ENCODE measurements at regions not wholly inside any gene's neighbourhood (a gene's known extent, or its start where the extent isn't known, plus 50 kb on each side); places are given as distances from the start of the nearest gene placed in this dataset.

DNA sequence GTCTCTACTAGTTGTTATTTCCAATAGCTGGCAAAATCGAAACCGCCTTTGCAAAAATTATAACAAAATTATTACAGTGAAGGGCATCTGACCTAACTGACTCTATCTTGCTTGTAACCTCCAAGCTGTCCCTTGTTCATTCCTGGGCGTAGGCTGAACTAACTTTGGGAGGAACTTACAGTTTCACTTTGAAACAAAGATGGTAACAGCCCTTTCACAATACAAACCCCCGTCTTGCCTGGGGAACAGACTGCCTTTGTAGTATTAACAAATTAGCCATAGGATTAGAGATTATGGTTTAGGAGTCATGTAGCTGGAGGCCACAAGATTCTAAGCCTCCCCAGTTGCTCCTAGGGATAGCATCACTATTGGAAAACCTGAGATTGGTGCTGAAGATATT lies 131.6 kb upstream of the HSD17B12 start:
- ATAC-seq (ENCODE audit: low read depth) (no peak), DNase-seq (no peak)
- no peak overlapping the region for H3K27ac Mint-ChIP-seq
- no peak overlapping the region for H3K4me2 ChIP-seq (replicated peaks; ENCODE audit: low read depth, low read length, poor library complexity, severe bottlenecking)
- peaks cover 2% of the 10 kb centered on the region for H3K9me3 Mint-ChIP-seq (ENCODE audit: insufficient read depth)
- no peaks in the 10 kb centered on the region for H3K79me2 ChIP-seq (ENCODE audit: control insufficient read depth, insufficient read depth, low read length)
- WGBS (ENCODE audit: insufficient coverage) = no CpG with 5 or more reads among the region's 4 CpGs
- no peaks in the 10 kb centered on the region for H4K20me1 ChIP-seq (ENCODE audit: control insufficient read depth, insufficient read depth, low read length, poor library complexity, severe bottlenecking)
- H3K4me3 Mint-ChIP-seq = no peak overlapping the region
- H3K4me1 ChIP-seq (ENCODE audit: control insufficient read depth in 2 of 2, insufficient read depth in 2 of 2, low read length in 2 of 2) = peaks cover 0 to 4% of the 10 kb centered on the region in 2 donors
- CTCF ChIA-PET = interaction anchor here (0.7 kb wide), 1 partner anchor 19 kb away, joined by 3 read pairs; no protein-coding TSS in a partner anchor
- H3K36me3 ChIP-seq (replicated peaks in 1 of 2; ENCODE audit: control extremely low read depth in 1 of 2, control insufficient read depth in 1 of 2, extremely low read depth in 1 of 2, insufficient read depth in 2 of 2, low read length in 1 of 2) = no peaks in the 10 kb centered on the region
- POLR2A ChIA-PET = no interaction called here
- H3K9me3 ChIP-seq (ENCODE audit: control extremely low read depth in 1 of 3, control insufficient read depth in 2 of 3, insufficient read depth in 1 of 3, low read length in 2 of 3) = peaks cover 0 to 10% (median 0%) of the 10 kb centered on the region in 3 donors
- no peak overlapping the region for H2AFZ ChIP-seq (ENCODE audit: insufficient read depth, low read depth, low read length, poor library complexity, severe bottlenecking)
- H3K27me3 Mint-ChIP-seq = peaks cover 66% of the 10 kb centered on the region
- no peak overlapping the region for H3K27ac ChIP-seq (ENCODE audit: low read length in 2 of 2)
- H3K9ac ChIP-seq (ENCODE audit: low read length) = no peak overlapping the region
- intact Hi-C loops (cut with micrococcal nuclease) = no loop called here
- no peak overlapping the region for H3K4me3 ChIP-seq (ENCODE audit: control extremely low read depth in 1 of 5, extremely low read depth in 1 of 5, insufficient read depth in 1 of 5, low read depth in 2 of 5, low read length in 4 of 5)
- TF ChIP-seq, protein P1, sequence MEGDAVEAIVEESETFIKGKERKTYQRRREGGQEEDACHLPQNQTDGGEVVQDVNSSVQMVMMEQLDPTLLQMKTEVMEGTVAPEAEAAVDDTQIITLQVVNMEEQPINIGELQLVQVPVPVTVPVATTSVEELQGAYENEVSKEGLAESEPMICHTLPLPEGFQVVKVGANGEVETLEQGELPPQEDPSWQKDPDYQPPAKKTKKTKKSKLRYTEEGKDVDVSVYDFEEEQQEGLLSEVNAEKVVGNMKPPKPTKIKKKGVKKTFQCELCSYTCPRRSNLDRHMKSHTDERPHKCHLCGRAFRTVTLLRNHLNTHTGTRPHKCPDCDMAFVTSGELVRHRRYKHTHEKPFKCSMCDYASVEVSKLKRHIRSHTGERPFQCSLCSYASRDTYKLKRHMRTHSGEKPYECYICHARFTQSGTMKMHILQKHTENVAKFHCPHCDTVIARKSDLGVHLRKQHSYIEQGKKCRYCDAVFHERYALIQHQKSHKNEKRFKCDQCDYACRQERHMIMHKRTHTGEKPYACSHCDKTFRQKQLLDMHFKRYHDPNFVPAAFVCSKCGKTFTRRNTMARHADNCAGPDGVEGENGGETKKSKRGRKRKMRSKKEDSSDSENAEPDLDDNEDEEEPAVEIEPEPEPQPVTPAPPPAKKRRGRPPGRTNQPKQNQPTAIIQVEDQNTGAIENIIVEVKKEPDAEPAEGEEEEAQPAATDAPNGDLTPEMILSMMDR (IDR thresholded peaks at IDR 0.05) = no peak
- no peak for TF ChIP-seq EZH2 (IDR thresholded peaks at IDR 0.05; ENCODE audit: borderline replicate concordance, insufficient read depth, low read depth, low read length, poor library complexity, severe bottlenecking)
- H3K27me3 ChIP-seq (replicated peaks in 1 of 4; ENCODE audit: control extremely low read depth in 1 of 4, control insufficient read depth in 3 of 4, insufficient read depth in 4 of 4, low read length in 3 of 4) = peaks cover 0 to 43% (median 6%) of the 10 kb centered on the region in 4 experiments
- peaks cover 4% of the 10 kb centered on the region for H3K4me1 Mint-ChIP-seq

DNA sequence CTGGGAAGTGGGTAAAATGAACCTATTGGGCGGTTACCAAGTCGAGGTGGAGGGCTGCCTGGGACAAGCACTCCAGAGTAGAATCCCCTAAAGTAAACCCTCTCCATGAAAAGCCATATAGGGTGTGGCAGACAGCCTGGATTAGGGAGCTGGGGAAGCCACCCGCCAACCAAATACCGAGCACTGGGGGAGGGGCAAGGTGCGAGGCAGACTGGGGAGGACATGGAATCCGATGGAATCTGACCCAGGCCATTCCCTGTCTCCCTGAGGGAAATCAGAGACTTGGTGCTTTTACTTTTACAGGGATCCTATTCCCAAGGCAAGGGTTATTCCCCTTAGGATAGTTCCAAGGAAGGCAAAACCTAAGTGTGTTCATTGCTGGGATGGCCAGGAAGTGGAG lies 130.9 kb upstream of the HSD17B12 start:
- peaks cover 0 to 48% (median 6%) of the 10 kb centered on the region in 4 experiments for H3K27me3 ChIP-seq (replicated peaks in 1 of 4; ENCODE audit: control extremely low read depth in 1 of 4, control insufficient read depth in 3 of 4, insufficient read depth in 4 of 4, low read length in 3 of 4)
- H2AFZ ChIP-seq (ENCODE audit: insufficient read depth, low read depth, low read length, poor library complexity, severe bottlenecking) = no peak overlapping the region
- H3K36me3 ChIP-seq (replicated peaks in 1 of 2; ENCODE audit: control extremely low read depth in 1 of 2, control insufficient read depth in 1 of 2, extremely low read depth in 1 of 2, insufficient read depth in 2 of 2, low read length in 1 of 2) = no peaks in the 10 kb centered on the region
- peaks cover 4% of the 10 kb centered on the region for H3K4me1 Mint-ChIP-seq
- H3K4me3 Mint-ChIP-seq = no peak overlapping the region
- peaks cover 2% of the 10 kb centered on the region for H3K9me3 Mint-ChIP-seq (ENCODE audit: insufficient read depth)
- H3K27ac ChIP-seq (ENCODE audit: low read length in 2 of 2) = no peak overlapping the region
- ATAC-seq (ENCODE audit: low read depth) (no peak), DNase-seq (no peak)
- no peak overlapping the region for H3K4me3 ChIP-seq (ENCODE audit: control extremely low read depth in 1 of 5, extremely low read depth in 1 of 5, insufficient read depth in 1 of 5, low read depth in 2 of 5, low read length in 4 of 5)
- no peak overlapping the region for H3K4me2 ChIP-seq (replicated peaks; ENCODE audit: low read depth, low read length, poor library complexity, severe bottlenecking)
- ChIA-PET CTCF (no interaction called here), POLR2A (no interaction called here)
- H3K4me1 ChIP-seq (ENCODE audit: control insufficient read depth in 2 of 2, insufficient read depth in 2 of 2, low read length in 2 of 2) = peaks cover 0 to 4% of the 10 kb centered on the region in 2 donors
- peaks cover 0 to 10% (median 0%) of the 10 kb centered on the region in 3 donors for H3K9me3 ChIP-seq (ENCODE audit: control extremely low read depth in 1 of 3, control insufficient read depth in 2 of 3, insufficient read depth in 1 of 3, low read length in 2 of 3)
- WGBS (ENCODE audit: insufficient coverage) = 67% methylated on average over 4 of the region's 6 CpGs
- H3K79me2 ChIP-seq (ENCODE audit: control insufficient read depth, insufficient read depth, low read length) = no peaks in the 10 kb centered on the region
- H3K27ac Mint-ChIP-seq = no peak overlapping the region
- H3K9ac ChIP-seq (ENCODE audit: low read length) = no peak overlapping the region
- H3K27me3 Mint-ChIP-seq = peaks cover 71% of the 10 kb centered on the region
- no peaks in the 10 kb centered on the region for H4K20me1 ChIP-seq (ENCODE audit: control insufficient read depth, insufficient read depth, low read length, poor library complexity, severe bottlenecking)
- TF ChIP-seq, protein P1 (IDR thresholded peaks at IDR 0.05) = no peak
- no peak for TF ChIP-seq EZH2 (IDR thresholded peaks at IDR 0.05; ENCODE audit: borderline replicate concordance, insufficient read depth, low read depth, low read length, poor library complexity, severe bottlenecking)
- intact Hi-C loops (cut with micrococcal nuclease) = no loop called here

All from B cell (primary cell).